HEK293 (cell line): ENCODE measurements at regions not wholly inside any gene's neighbourhood (a gene's known extent, or its start where the extent isn't known, plus 50 kb on each side); places are given as distances from the start of the nearest gene placed in this dataset.
A peak's percentile ranks its signal among the peaks of the same experiment; 100 is the strongest.

Experiments
- CTCF ChIA-PET: fragments of 350-600 bp; formaldehyde crosslinking; extraction: SDS; loops from one replicate; lab custom pipeline; 2021; ENCODE audit warnings: antibody characterized with exemption; lab: Yijun Ruan, JAX
- POLR2A ChIA-PET: fragments of 300-600 bp; formaldehyde crosslinking; extraction: SDS; loops from one replicate; lab custom pipeline; 2020; ENCODE audit warnings: antibody characterized with exemption, inconsistent platforms; lab: Yijun Ruan, JAX
- H3K27ac ChIP-seq: fragments of 200-500 bp; sonication (Bioruptor generic); 2 replicates; pipeline ENCODE4 v1.5.1; 2014; ENCODE audit warnings: low read depth, low read length, control low read depth, inconsistent platforms; ENCODE audit errors: extremely low read depth
- H3K36me3 ChIP-seq, 2 experiments: fragments of 200-500 bp in 1 of 2; sonication (Bioruptor generic) in 1 of 2; 1 replicate in 1 of 2; 2 replicates in 1 of 2; pipeline ENCODE4 v1.5.1; 2014 to 2017; ENCODE audit warnings: inconsistent platforms in 2 of 2, low read length in 2 of 2; ENCODE audit not compliant: control insufficient read depth in 2 of 2, insufficient read depth in 1 of 2
- H3K4me1 ChIP-seq: fragments of 200-500 bp; sonication (Bioruptor generic); 2 replicates; pipeline ENCODE4 v1.5.1; 2014; ENCODE audit warnings: mild to moderate bottlenecking, low read length, inconsistent platforms; ENCODE audit not compliant: control insufficient read depth, insufficient read depth
- H3K4me3 ChIP-seq: 2 replicates; pipeline ENCODE4 v1.5.1; 2011; ENCODE audit warnings: low read depth, mild to moderate bottlenecking, control low read depth, low read length, moderate library complexity
- H3K9me3 ChIP-seq: fragments of 200-500 bp; sonication (Bioruptor generic); 2 replicates; pipeline ENCODE4 v1.5.1; 2014; ENCODE audit warnings: low read depth, low read length, inconsistent platforms; ENCODE audit not compliant: control insufficient read depth, insufficient read depth
- SALL2 ChIP-seq: fragments of 450-650 bp; formaldehyde crosslinking; IDR thresholded peaks from 2 replicates; pipeline ENCODE4 v1.5.0; 2017; ENCODE audit warnings: missing biosample characterization, mild to moderate bottlenecking, missing genetic modification characterization, borderline replicate concordance
- SCRT2 ChIP-seq: fragments of 450-650 bp; formaldehyde crosslinking; IDR thresholded peaks from 2 replicates; pipeline ENCODE4 v1.5.1; 2016; ENCODE audit warnings: missing biosample characterization, missing genetic modification characterization
- YY1 ChIP-seq: fragments of 450-650 bp; formaldehyde crosslinking; IDR thresholded peaks from 2 replicates; pipeline ENCODE4 v1.5.1; 2018; ENCODE audit warnings: missing biosample characterization, missing genetic modification characterization
- ZNF133 ChIP-seq: fragments of 450-650 bp; formaldehyde crosslinking; IDR thresholded peaks from 2 replicates; pipeline ENCODE4 v1.5.1; 2016; ENCODE audit warnings: missing biosample characterization, missing genetic modification characterization
- ZNF184 ChIP-seq: fragments of 450-650 bp; IDR thresholded peaks from 2 replicates; pipeline ENCODE4 v1.5.1; 2018; ENCODE audit warnings: missing biosample characterization, mild to moderate bottlenecking, missing genetic modification characterization
- ZNF202 ChIP-seq: fragments of 450-650 bp; formaldehyde crosslinking; IDR thresholded peaks from 2 replicates; pipeline ENCODE4 v1.5.1; 2016; ENCODE audit warnings: missing biosample characterization, missing genetic modification characterization, borderline replicate concordance
- ZNF311 ChIP-seq: fragments of 450-650 bp; formaldehyde crosslinking; IDR thresholded peaks from 2 replicates; pipeline ENCODE4 v1.5.1; 2017; ENCODE audit warnings: missing biosample characterization, missing genetic modification characterization, borderline replicate concordance
- ZNF324 ChIP-seq: fragments of 450-650 bp; formaldehyde crosslinking; IDR thresholded peaks from 2 replicates; pipeline ENCODE4 v1.5.1; 2016; ENCODE audit warnings: missing biosample characterization, missing genetic modification characterization
- ZNF561 ChIP-seq: fragments of 450-650 bp; IDR thresholded peaks from 2 replicates; pipeline ENCODE4 v1.5.1; 2018; ENCODE audit warnings: missing biosample characterization, missing genetic modification characterization, borderline replicate concordance
- ZNF585B ChIP-seq: fragments of 450-650 bp; formaldehyde crosslinking; IDR thresholded peaks from 2 replicates; pipeline ENCODE4 v1.5.1; 2016; ENCODE audit warnings: missing biosample characterization, missing genetic modification characterization
- ZNF596 ChIP-seq: fragments of 450-650 bp; IDR thresholded peaks from 2 replicates; pipeline ENCODE4 v1.5.0; 2018; ENCODE audit warnings: missing biosample characterization, mild to moderate bottlenecking, missing genetic modification characterization, moderate library complexity
- ZNF629 ChIP-seq: fragments of 450-650 bp; formaldehyde crosslinking; IDR thresholded peaks from 2 replicates; pipeline ENCODE4 v1.5.1; 2017; ENCODE audit warnings: missing biosample characterization, missing genetic modification characterization
- ZNF658 ChIP-seq: fragments of 450-650 bp; formaldehyde crosslinking; IDR thresholded peaks from 2 replicates; pipeline ENCODE4; 2016; ENCODE audit warnings: missing biosample characterization, missing genetic modification characterization
- ZNF707 ChIP-seq: fragments of 450-650 bp; formaldehyde crosslinking; IDR thresholded peaks from 2 replicates; pipeline ENCODE4 v1.5.1; 2016; ENCODE audit warnings: missing biosample characterization, missing genetic modification characterization
- ZNF776 ChIP-seq: fragments of 450-650 bp; formaldehyde crosslinking; IDR thresholded peaks from 2 replicates; pipeline ENCODE4 v1.5.0; 2017; ENCODE audit warnings: missing biosample characterization, missing genetic modification characterization, borderline replicate concordance
- ZNF777 ChIP-seq: fragments of 450-650 bp; formaldehyde crosslinking; IDR thresholded peaks from 2 replicates; pipeline ENCODE4 v1.5.1; 2017; ENCODE audit warnings: missing biosample characterization, missing genetic modification characterization, borderline replicate concordance
- TF ChIP-seq, protein P1 (sequence below): fragments of 450-650 bp; formaldehyde crosslinking; IDR thresholded peaks from 2 replicates; pipeline ENCODE4 v1.5.1; 2016; ENCODE audit warnings: missing biosample characterization, missing genetic modification characterization, borderline replicate concordance
- TF ChIP-seq, protein P2 (sequence below): fragments of 450-650 bp; formaldehyde crosslinking; IDR thresholded peaks from 2 replicates; pipeline ENCODE4 v1.5.1; 2016; ENCODE audit warnings: missing biosample characterization, missing genetic modification characterization
- TF ChIP-seq, protein P3 (sequence below): fragments of 450-650 bp; formaldehyde crosslinking; IDR thresholded peaks from 2 replicates; pipeline ENCODE4 v1.5.1; 2016; ENCODE audit warnings: missing biosample characterization, missing genetic modification characterization
- TF ChIP-seq, protein P4 (sequence below): fragments of 450-650 bp; formaldehyde crosslinking; IDR thresholded peaks from 2 replicates; pipeline ENCODE4 v1.5.0; 2017; ENCODE audit warnings: missing biosample characterization, missing genetic modification characterization, borderline replicate concordance
- TF ChIP-seq, protein P5 (sequence below): sonication (generic); formaldehyde crosslinking; IDR thresholded peaks from 2 replicates; pipeline ENCODE4 v1.8.1; 2022; ENCODE audit warnings: mild to moderate bottlenecking, moderate library complexity, missing genetic modification reagents

DNA sequence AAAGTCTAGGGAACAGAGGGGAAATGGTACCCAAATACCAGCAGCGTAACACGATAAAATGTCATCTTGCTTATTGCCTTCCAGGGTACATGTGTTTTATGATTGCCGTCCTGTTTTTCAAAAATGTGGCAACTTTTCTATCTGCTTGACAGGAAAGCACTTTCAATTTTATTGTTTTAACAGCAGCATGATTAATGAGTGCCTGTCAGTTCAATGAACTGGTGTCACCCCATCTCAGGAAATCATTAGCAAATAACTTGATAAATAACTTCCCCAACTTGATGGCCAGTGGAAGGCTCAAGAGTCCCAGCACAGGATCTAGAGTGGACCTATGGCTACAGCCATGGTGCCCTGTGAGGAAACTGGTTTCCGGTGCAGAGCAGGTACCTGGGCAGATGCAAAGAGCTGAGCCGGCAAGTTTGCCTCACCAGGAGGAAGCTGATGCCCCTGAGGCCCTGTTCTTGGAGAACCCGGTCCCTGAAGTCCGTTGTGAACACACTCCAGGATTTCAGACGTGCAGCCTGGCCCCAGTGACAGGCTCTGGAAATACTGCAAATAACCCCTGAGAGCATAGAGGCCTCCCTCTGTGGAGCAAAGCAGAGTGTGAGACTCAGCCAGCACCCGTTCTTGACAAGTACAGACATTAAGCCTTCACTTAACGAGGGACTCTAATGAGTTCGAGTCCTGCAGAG lies 173.5 kb upstream of the SFSWAP start:
- H3K4me1 ChIP-seq, result peaks cover 2% of the 10 kb centered on the region; the same call in 1 of the 2 replicates
- CTCF ChIA-PET, result no interaction called here
- no peaks in the 10 kb centered on the region for H3K9me3 ChIP-seq
- no peak overlapping the region for H3K27ac ChIP-seq
- TF ChIP-seq ZNF707 (tag by site-specific recombination) (no peak), ZNF596 (tag by site-specific recombination) (no peak), ZNF184 (no peak), ZNF629 (tag by site-specific recombination) (no peak), YY1 (tag by site-specific recombination) (no peak)
- TF ChIP-seq, protein P1, sequence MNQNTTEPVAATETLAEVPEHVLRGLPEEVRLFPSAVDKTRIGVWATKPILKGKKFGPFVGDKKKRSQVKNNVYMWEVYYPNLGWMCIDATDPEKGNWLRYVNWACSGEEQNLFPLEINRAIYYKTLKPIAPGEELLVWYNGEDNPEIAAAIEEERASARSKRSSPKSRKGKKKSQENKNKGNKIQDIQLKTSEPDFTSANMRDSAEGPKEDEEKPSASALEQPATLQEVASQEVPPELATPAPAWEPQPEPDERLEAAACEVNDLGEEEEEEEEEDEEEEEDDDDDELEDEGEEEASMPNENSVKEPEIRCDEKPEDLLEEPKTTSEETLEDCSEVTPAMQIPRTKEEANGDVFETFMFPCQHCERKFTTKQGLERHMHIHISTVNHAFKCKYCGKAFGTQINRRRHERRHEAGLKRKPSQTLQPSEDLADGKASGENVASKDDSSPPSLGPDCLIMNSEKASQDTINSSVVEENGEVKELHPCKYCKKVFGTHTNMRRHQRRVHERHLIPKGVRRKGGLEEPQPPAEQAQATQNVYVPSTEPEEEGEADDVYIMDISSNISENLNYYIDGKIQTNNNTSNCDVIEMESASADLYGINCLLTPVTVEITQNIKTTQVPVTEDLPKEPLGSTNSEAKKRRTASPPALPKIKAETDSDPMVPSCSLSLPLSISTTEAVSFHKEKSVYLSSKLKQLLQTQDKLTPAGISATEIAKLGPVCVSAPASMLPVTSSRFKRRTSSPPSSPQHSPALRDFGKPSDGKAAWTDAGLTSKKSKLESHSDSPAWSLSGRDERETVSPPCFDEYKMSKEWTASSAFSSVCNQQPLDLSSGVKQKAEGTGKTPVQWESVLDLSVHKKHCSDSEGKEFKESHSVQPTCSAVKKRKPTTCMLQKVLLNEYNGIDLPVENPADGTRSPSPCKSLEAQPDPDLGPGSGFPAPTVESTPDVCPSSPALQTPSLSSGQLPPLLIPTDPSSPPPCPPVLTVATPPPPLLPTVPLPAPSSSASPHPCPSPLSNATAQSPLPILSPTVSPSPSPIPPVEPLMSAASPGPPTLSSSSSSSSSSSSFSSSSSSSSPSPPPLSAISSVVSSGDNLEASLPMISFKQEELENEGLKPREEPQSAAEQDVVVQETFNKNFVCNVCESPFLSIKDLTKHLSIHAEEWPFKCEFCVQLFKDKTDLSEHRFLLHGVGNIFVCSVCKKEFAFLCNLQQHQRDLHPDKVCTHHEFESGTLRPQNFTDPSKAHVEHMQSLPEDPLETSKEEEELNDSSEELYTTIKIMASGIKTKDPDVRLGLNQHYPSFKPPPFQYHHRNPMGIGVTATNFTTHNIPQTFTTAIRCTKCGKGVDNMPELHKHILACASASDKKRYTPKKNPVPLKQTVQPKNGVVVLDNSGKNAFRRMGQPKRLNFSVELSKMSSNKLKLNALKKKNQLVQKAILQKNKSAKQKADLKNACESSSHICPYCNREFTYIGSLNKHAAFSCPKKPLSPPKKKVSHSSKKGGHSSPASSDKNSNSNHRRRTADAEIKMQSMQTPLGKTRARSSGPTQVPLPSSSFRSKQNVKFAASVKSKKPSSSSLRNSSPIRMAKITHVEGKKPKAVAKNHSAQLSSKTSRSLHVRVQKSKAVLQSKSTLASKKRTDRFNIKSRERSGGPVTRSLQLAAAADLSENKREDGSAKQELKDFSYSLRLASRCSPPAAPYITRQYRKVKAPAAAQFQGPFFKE (tag by site-specific recombination), result no peak
- TF ChIP-seq, protein P2, sequence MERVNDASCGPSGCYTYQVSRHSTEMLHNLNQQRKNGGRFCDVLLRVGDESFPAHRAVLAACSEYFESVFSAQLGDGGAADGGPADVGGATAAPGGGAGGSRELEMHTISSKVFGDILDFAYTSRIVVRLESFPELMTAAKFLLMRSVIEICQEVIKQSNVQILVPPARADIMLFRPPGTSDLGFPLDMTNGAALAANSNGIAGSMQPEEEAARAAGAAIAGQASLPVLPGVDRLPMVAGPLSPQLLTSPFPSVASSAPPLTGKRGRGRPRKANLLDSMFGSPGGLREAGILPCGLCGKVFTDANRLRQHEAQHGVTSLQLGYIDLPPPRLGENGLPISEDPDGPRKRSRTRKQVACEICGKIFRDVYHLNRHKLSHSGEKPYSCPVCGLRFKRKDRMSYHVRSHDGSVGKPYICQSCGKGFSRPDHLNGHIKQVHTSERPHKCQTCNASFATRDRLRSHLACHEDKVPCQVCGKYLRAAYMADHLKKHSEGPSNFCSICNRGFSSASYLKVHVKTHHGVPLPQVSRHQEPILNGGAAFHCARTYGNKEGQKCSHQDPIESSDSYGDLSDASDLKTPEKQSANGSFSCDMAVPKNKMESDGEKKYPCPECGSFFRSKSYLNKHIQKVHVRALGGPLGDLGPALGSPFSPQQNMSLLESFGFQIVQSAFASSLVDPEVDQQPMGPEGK (tag by site-specific recombination), result no peak
- TF ChIP-seq, protein P3, sequence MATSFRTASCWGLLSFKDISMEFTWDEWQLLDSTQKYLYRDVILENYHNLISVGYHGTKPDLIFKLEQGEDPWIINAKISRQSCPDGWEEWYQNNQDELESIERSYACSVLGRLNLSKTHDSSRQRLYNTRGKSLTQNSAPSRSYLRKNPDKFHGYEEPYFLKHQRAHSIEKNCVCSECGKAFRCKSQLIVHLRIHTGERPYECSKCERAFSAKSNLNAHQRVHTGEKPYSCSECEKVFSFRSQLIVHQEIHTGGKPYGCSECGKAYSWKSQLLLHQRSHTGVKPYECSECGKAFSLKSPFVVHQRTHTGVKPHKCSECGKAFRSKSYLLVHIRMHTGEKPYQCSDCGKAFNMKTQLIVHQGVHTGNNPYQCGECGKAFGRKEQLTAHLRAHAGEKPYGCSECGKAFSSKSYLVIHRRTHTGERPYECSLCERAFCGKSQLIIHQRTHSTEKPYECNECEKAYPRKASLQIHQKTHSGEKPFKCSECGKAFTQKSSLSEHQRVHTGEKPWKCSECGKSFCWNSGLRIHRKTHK (tag by site-specific recombination), result no peak
- no peaks in the 10 kb centered on the region for H3K36me3 ChIP-seq
- no peak overlapping the region for H3K4me3 ChIP-seq
- POLR2A ChIA-PET, result no interaction called here

DNA sequence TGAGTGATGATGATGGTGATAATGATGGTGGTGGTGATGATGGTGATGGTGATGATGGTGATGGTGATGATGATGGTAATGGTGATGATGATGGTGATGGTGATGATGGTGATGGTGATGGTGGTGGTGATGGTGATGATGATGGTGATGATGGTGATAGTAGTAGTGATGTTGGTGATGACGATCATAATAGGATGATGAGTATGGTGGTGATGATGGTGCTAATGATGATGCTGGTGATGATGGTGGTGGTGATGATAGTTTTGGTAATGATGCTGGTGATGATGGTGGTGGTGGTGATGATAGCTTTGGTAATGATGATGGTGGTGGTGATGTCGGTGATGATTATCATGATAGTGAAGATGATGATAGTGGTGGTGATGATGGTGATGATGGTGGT lies 171.5 kb upstream of the SFSWAP start:
- Histone ChIP-seq H3K4me3 (no peak overlapping the region), H3K9me3 (no peaks in the 10 kb centered on the region), H3K27ac (no peak overlapping the region), H3K36me3 (no peaks in the 10 kb centered on the region), H3K4me1 (peaks cover 2% of the 10 kb centered on the region; the same call in 1 of the 2 replicates)
- ChIA-PET POLR2A (no interaction called here), CTCF (no interaction called here)
- no peak for TF ChIP-seq ZNF777 (tag by site-specific recombination)
- TF ChIP-seq ZNF324 (tag by site-specific recombination), result no peak
- TF ChIP-seq, protein P4, sequence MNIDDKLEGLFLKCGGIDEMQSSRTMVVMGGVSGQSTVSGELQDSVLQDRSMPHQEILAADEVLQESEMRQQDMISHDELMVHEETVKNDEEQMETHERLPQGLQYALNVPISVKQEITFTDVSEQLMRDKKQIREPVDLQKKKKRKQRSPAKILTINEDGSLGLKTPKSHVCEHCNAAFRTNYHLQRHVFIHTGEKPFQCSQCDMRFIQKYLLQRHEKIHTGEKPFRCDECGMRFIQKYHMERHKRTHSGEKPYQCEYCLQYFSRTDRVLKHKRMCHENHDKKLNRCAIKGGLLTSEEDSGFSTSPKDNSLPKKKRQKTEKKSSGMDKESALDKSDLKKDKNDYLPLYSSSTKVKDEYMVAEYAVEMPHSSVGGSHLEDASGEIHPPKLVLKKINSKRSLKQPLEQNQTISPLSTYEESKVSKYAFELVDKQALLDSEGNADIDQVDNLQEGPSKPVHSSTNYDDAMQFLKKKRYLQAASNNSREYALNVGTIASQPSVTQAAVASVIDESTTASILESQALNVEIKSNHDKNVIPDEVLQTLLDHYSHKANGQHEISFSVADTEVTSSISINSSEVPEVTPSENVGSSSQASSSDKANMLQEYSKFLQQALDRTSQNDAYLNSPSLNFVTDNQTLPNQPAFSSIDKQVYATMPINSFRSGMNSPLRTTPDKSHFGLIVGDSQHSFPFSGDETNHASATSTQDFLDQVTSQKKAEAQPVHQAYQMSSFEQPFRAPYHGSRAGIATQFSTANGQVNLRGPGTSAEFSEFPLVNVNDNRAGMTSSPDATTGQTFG (tag by site-specific recombination), result no peak
- no peak for TF ChIP-seq ZNF596 (tag by site-specific recombination)
- TF ChIP-seq SCRT2 (tag by site-specific recombination), result no peak
- TF ChIP-seq, protein P5, sequence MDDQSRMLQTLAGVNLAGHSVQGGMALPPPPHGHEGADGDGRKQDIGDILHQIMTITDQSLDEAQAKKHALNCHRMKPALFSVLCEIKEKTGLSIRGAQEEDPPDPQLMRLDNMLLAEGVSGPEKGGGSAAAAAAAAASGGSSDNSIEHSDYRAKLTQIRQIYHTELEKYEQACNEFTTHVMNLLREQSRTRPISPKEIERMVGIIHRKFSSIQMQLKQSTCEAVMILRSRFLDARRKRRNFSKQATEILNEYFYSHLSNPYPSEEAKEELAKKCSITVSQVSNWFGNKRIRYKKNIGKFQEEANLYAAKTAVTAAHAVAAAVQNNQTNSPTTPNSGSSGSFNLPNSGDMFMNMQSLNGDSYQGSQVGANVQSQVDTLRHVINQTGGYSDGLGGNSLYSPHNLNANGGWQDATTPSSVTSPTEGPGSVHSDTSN (CRISPR knock-in tag), result no peak
- TF ChIP-seq ZNF311 (tag by site-specific recombination), result 0 out of 2 replicates have a peak, but pooled peaks have one; percentile 23
- no peak for TF ChIP-seq ZNF585B (tag by site-specific recombination)
- 0 out of 2 replicates have a peak, but pooled peaks have one; percentile 65 for TF ChIP-seq ZNF658
- TF ChIP-seq ZNF561, result no peak
- TF ChIP-seq ZNF133, result peak; percentile 28
- 0 out of 2 replicates have a peak, but pooled peaks have one; percentile 4 for TF ChIP-seq SALL2 (tag by site-specific recombination)
- peak; percentile 36; the same call in 1 of the 2 replicates for TF ChIP-seq ZNF776
- peak; percentile 7; the same call in 1 of the 2 replicates for TF ChIP-seq ZNF202
